NCI-H2107 treated with DMSO at 0.1 percent for 48 hours (cell line): ENCODE measurements at regions not wholly inside any gene's neighbourhood (a gene's known extent, or its start where the extent isn't known, plus 50 kb on each side); places are given as distances from the start of the nearest gene placed in this dataset.

Experiments used
- DNase-seq: peaks from one replicate; lab custom pipeline; 2025; ENCODE audit not compliant: unreplicated experiment; lab: John Stamatoyannopoulos, UW

GRCh38 chr11:87374038-87374807, 336.5 kb downstream of the TMEM135 start:
- DNase-seq, result no peak
